HL-60 (cell line): ENCODE measurements at regions not wholly inside any gene's neighbourhood (a gene's known extent, or its start where the extent isn't known, plus 50 kb on each side); places are given as distances from the start of the nearest gene placed in this dataset.

ENCODE experiments used
- CTCF ChIP-seq: IDR thresholded peaks from one replicate; pipeline ENCODE4 v1.5.1; 2011; ENCODE audit warnings: low read length, control low read depth, inconsistent platforms; ENCODE audit not compliant: insufficient read depth
- GABPA ChIP-seq: IDR thresholded peaks from 2 replicates; pipeline ENCODE4 v1.6.1; 2012; ENCODE audit warnings: low read depth
- POLR2AphosphoS5 ChIP-seq: IDR thresholded peaks from 2 replicates; pipeline ENCODE4 v1.6.1; 2012; ENCODE audit warnings: low read depth
- REST ChIP-seq: IDR thresholded peaks from 2 replicates; pipeline ENCODE4 v1.6.1; 2012; ENCODE audit warnings: low read depth; ENCODE audit not compliant: insufficient replicate concordance
- SPI1 ChIP-seq: IDR thresholded peaks from 2 replicates; pipeline ENCODE4 v1.6.1; 2012; ENCODE audit warnings: low read depth, mild to moderate bottlenecking, borderline replicate concordance

DNA sequence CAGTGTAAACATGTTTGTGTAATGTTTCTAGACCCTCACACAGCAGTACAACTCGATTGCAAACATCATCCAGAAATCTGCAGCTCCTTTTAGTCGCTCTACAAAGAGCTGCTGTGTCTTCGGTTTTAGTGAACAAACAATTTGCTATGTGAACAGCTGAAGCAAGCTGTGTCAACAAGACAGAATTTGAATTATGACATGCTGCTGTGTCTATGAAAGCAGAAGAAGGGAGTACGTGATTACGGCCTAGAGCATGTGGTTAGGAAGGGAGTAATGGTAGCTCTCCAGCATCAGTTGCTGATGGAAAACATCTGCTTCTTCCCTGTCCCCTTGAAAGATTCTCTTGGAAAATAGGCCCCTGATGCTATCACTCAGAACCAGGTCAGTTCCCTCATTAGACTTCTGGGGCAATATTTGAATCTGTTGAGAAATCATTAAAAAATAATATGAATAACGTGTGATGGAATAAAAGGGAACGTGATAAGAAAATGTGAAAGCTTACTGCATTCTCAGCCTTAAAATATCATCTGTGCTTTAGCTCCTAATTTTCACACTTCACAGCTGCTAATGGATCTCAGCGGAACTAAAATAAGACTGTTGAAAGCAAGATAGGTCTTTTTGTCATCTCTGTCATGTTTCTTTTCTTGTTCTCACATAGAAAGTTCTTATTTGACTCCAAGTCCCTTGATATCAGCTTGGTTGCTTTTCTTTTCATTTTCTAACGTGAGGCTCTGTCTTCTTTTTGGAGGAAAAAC is 891.5 kb downstream of the ROBO2 start:
- TF ChIP-seq CTCF (no peak), POLR2AphosphoS5 (no peak), REST (no peak), GABPA (no peak), SPI1 (no peak)
